BJ (cell line): ENCODE measurements at regions not wholly inside any gene's neighbourhood (a gene's known extent, or its start where the extent isn't known, plus 50 kb on each side); places are given as distances from the start of the nearest gene placed in this dataset.

Source experiments
- CTCF ChIA-PET: fragments of 350-600 bp; formaldehyde crosslinking; extraction: SDS; loops from one replicate; lab custom pipeline; 2021; ENCODE audit warnings: antibody characterized with exemption, inconsistent platforms; lab: Yijun Ruan, JAX
- POLR2A ChIA-PET: fragments of 300-600 bp; sonication (Branson Sonifier 250); formaldehyde crosslinking; extraction: SDS; loops from one replicate; lab custom pipeline; 2021; ENCODE audit warnings: antibody characterized with exemption; lab: Charles Lee
- DNase-seq: peaks from one replicate; pipeline ENCODE4 v3.0.0-alpha.2; 2011; ENCODE audit warnings: low read depth
- H3K27me3 ChIP-seq: 2 replicates; pipeline ENCODE4 v1.6.0; 2011; ENCODE audit warnings: low read length; ENCODE audit not compliant: control insufficient read depth, insufficient read depth
- H3K36me3 ChIP-seq: 2 replicates; pipeline ENCODE4 v1.5.1; 2011; ENCODE audit warnings: low read length; ENCODE audit not compliant: control insufficient read depth, insufficient read depth
- H3K4me3 ChIP-seq: 2 replicates; pipeline ENCODE4 v1.5.1; 2011; ENCODE audit warnings: low read depth, mild to moderate bottlenecking, control low read depth, low read length
- CTCF ChIP-seq: IDR thresholded peaks from 2 replicates; pipeline ENCODE4 v1.5.1; 2011; ENCODE audit warnings: low read depth, mild to moderate bottlenecking, control low read depth, inconsistent platforms, low read length, moderate library complexity; ENCODE audit not compliant: insufficient read depth

- Histone ChIP-seq H3K4me3 (no peak overlapping the region), H3K36me3 (no peaks in the 10 kb centered on the region), H3K27me3 (no peaks in the 10 kb centered on the region)
- TF ChIP-seq CTCF = no peak
- DNase-seq = peak; percentile 80
- CTCF ChIA-PET = interaction anchor here (0.8 to 1.7 kb wide), 7 partner anchors 8 to 86 kb away, joined by 3 to 6 read pairs (median 4); partner anchors contain the start of gene GADD45A
- POLR2A ChIA-PET = interaction anchor here (0.6 kb wide), 2 partner anchors 57 to 68 kb away, joined by 3 read pairs; no protein-coding TSS in a partner anchor
Observed at GRCh38 chr1:67618285-67619018, 66.5 kb upstream of the GADD45A start.

DNA sequence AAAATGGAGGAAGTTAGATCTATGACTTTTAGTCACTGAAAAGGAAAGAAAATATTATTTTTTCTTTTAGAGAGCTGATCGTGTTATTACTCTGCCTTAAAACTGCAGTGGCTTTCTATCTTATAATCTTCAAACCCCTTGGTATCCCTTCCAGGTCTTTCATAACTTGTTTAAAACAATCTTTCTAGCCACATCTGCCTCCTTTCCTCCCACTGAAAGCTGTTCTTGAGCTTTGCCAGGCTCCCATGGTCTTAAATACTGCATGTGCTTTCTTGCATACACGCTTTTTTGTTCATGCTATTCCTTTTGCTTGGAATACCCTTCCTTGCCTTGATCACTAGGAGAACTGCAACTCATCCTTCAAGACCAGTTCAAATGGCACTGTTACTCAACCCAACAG lies 65.9 kb upstream of the GADD45A start:
- no peak overlapping the region for H3K4me3 ChIP-seq
- no peaks in the 10 kb centered on the region for H3K36me3 ChIP-seq
- no peak for DNase-seq
- H3K27me3 ChIP-seq = no peaks in the 10 kb centered on the region
- TF ChIP-seq CTCF = no peak
- ChIA-PET POLR2A (interaction anchor here (0.6 kb wide), 1 partner anchor 68 kb away, joined by 3 read pairs; no protein-coding TSS in a partner anchor), CTCF (interaction anchor here (0.8 to 1.7 kb wide), 6 partner anchors 8 to 87 kb away, joined by 3 to 6 read pairs (median 4); partner anchors contain the start of gene GADD45A)

GRCh38 chr1:67623906-67624305 lies 61.1 kb upstream of the GADD45A start:
- Histone ChIP-seq H3K4me3 (no peak overlapping the region), H3K27me3 (no peaks in the 10 kb centered on the region), H3K36me3 (no peaks in the 10 kb centered on the region)
- ChIA-PET CTCF (no interaction called here), POLR2A (interaction anchor here (0.6 kb wide), 1 partner anchor 10 kb away, joined by 4 read pairs; no protein-coding TSS in a partner anchor)
- no peak for TF ChIP-seq CTCF
- DNase-seq = no peak

GRCh38 chr1:67624680-67625079 lies 60.3 kb upstream of the GADD45A start:
- no peak overlapping the region for H3K4me3 ChIP-seq
- no peak for DNase-seq
- H3K36me3 ChIP-seq = no peaks in the 10 kb centered on the region
- TF ChIP-seq CTCF = no peak
- H3K27me3 ChIP-seq = no peaks in the 10 kb centered on the region
- ChIA-PET CTCF (interaction anchor here (0.6 kb wide), 1 partner anchor 144 kb away, joined by 3 read pairs; no protein-coding TSS in a partner anchor), POLR2A (no interaction called here)

- no peak overlapping the region for H3K4me3 ChIP-seq
- TF ChIP-seq CTCF = no peak
- ChIA-PET CTCF (interaction anchor here (1.2 kb wide), 1 partner anchor 18 kb away, joined by 3 read pairs; no protein-coding TSS in a partner anchor), POLR2A (no interaction called here)
- no peaks in the 10 kb centered on the region for H3K36me3 ChIP-seq
- H3K27me3 ChIP-seq = no peaks in the 10 kb centered on the region
- no peak for DNase-seq
Observed at GRCh38 chr1:67626090-67626860, 58.7 kb upstream of the GADD45A start.
